NB4 (cell line): ENCODE measurements at regions not wholly inside any gene's neighbourhood (a gene's known extent, or its start where the extent isn't known, plus 50 kb on each side); places are given as distances from the start of the nearest gene placed in this dataset.

Experiments used
- DNase-seq: peaks from one replicate; pipeline ENCODE4 v3.0.0; 2010; ENCODE audit warnings: low read depth
- H3K4me3 ChIP-seq: one replicate; pipeline ENCODE4 v1.5.1; 2011; ENCODE audit warnings: mild to moderate bottlenecking, low read depth, low read length, moderate library complexity
- CTCF ChIP-seq: IDR thresholded peaks from one replicate; pipeline ENCODE4 v1.5.1; 2012; ENCODE audit warnings: low read depth, low read length
- MAX ChIP-seq: IDR thresholded peaks from 2 replicates; pipeline ENCODE4 v1.6.1; 2011; ENCODE audit warnings: low read depth, low read length
- MYC ChIP-seq: IDR thresholded peaks from 2 replicates; pipeline ENCODE4 v1.6.1; 2011; ENCODE audit warnings: low read depth, low read length
- POLR2A ChIP-seq: IDR thresholded peaks from 2 replicates; pipeline ENCODE4 v1.6.1; 2011; ENCODE audit warnings: mild to moderate bottlenecking; ENCODE audit not compliant: insufficient read length; ENCODE audit errors: extremely low read depth

GRCh38 chr20:39762716-39763115 lies 800.6 kb downstream of the DHX35 start:
- DNase-seq: no peak
- no peak overlapping the region for H3K4me3 ChIP-seq
- TF ChIP-seq CTCF (no peak), MAX (no peak), POLR2A (no peak), MYC (no peak)

GRCh38 chr20:39758876-39759275 lies 796.7 kb downstream of the DHX35 start:
- TF ChIP-seq POLR2A (no peak), MAX (no peak), CTCF (no peak), MYC (no peak)
- no peak overlapping the region for H3K4me3 ChIP-seq
- no peak for DNase-seq

- no peak overlapping the region for H3K4me3 ChIP-seq
- DNase-seq: no peak
- TF ChIP-seq MAX: no peak
- TF ChIP-seq MYC: no peak
- TF ChIP-seq POLR2A: no peak
- TF ChIP-seq CTCF: no peak
Observed at GRCh38 chr20:39756828-39757227, 794.7 kb downstream of the DHX35 start.

GRCh38 chr20:39756369-39756768 lies 794.2 kb downstream of the DHX35 start:
- no peak overlapping the region for H3K4me3 ChIP-seq
- TF ChIP-seq POLR2A (no peak), MYC (no peak), CTCF (no peak), MAX (no peak)
- DNase-seq: no peak

GRCh38 chr20:39752262-39752876 lies 790.2 kb downstream of the DHX35 start:
- H3K4me3 ChIP-seq: no peak overlapping the region
- TF ChIP-seq CTCF (no peak), MYC (no peak), POLR2A (no peak), MAX (no peak)
- DNase-seq: no peak
